Activated CD8-positive, alpha-beta T cell treated with anti-CD3 and anti-CD28 coated beads for 36 hours (primary cell): ENCODE measurements at regions not wholly inside any gene's neighbourhood (a gene's known extent, or its start where the extent isn't known, plus 50 kb on each side); places are given as distances from the start of the nearest gene placed in this dataset.

Experiments
- ATAC-seq: fragments of 200-7000 bp; cut with Tn5 transposase; one replicate; pipeline ENCODE4 v1.10.0; 2021; ENCODE audit warnings: mild to moderate bottlenecking, moderate library complexity
- CTCF ChIA-PET: fragments of 350-600 bp; sonication (Branson Sonifier 250); formaldehyde crosslinking; loops from one replicate; lab custom pipeline; 2021; ENCODE audit warnings: antibody characterized with exemption; lab: Charles Lee
- POLR2A ChIA-PET: fragments of 350-600 bp; sonication (Branson Sonifier 250); formaldehyde crosslinking; loops from one replicate; lab custom pipeline; 2021; ENCODE audit warnings: antibody characterized with exemption; lab: Charles Lee
- DNase-seq: peaks from one replicate; pipeline ENCODE4 v3.0.0-alpha.2; 2020
- H3K27ac Mint-ChIP-seq: one replicate; pipeline ENCODE4 v1.8.0; 2021; ENCODE audit warnings: mild to moderate bottlenecking, mixed read lengths
- H3K27me3 Mint-ChIP-seq: one replicate; pipeline ENCODE4 v1.8.0; 2021; ENCODE audit warnings: mixed read lengths
- H3K36me3 Mint-ChIP-seq: one replicate; pipeline ENCODE4 v1.8.0; 2021; ENCODE audit warnings: low read depth, mixed read lengths
- H3K4me1 Mint-ChIP-seq: one replicate; pipeline ENCODE4 v1.8.0; 2021; ENCODE audit warnings: low read depth, mixed read lengths
- H3K4me3 Mint-ChIP-seq: one replicate; pipeline ENCODE4 v1.8.0; 2021; ENCODE audit warnings: mild to moderate bottlenecking, moderate library complexity, mixed read lengths
- H3K9me3 Mint-ChIP-seq: one replicate; pipeline ENCODE4 v1.8.0; 2021; ENCODE audit warnings: mixed read lengths
- intact Hi-C: fragments of 100-400 bp; cut with micrococcal nuclease; formaldehyde crosslinking; loops from one replicate; pipeline ENCODE4 v1.10.0; 2022
- TF ChIP-seq, protein P1 (sequence below): fragments of 200-600 bp; IDR thresholded peaks from one replicate; pipeline ENCODE4 v1.8.0; 2022; ENCODE audit warnings: antibody characterized with exemption, mild to moderate bottlenecking

DNA sequence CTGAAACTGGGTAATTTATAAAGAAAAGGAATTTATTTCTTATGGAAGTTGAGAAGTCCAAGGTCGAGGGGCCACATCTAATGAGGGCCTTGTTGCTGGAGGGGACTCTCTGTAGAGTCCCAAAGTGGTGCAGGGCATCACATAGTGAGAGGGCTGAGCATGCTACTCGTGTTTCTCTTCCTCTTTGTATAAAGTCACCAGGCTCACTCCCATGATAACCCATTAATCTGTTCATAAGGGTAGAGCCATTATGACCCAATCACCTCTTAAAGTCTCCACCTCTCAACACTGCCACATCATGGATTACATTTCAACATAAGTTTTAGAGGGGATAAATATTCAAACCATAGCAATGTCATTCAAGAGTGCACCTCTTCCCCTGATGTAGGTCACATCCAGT, 79.1 kb upstream of the ATP2B1 start:
- H3K9me3 Mint-ChIP-seq = peaks cover 15% of the 10 kb centered on the region
- H3K4me1 Mint-ChIP-seq = peaks cover 2% of the 10 kb centered on the region
- no peak overlapping the region for H3K4me3 Mint-ChIP-seq
- CTCF ChIA-PET = no interaction called here
- TF ChIP-seq, protein P1, sequence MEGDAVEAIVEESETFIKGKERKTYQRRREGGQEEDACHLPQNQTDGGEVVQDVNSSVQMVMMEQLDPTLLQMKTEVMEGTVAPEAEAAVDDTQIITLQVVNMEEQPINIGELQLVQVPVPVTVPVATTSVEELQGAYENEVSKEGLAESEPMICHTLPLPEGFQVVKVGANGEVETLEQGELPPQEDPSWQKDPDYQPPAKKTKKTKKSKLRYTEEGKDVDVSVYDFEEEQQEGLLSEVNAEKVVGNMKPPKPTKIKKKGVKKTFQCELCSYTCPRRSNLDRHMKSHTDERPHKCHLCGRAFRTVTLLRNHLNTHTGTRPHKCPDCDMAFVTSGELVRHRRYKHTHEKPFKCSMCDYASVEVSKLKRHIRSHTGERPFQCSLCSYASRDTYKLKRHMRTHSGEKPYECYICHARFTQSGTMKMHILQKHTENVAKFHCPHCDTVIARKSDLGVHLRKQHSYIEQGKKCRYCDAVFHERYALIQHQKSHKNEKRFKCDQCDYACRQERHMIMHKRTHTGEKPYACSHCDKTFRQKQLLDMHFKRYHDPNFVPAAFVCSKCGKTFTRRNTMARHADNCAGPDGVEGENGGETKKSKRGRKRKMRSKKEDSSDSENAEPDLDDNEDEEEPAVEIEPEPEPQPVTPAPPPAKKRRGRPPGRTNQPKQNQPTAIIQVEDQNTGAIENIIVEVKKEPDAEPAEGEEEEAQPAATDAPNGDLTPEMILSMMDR = no peak
- H3K27me3 Mint-ChIP-seq = no peaks in the 10 kb centered on the region
- no peak overlapping the region for H3K27ac Mint-ChIP-seq
- peaks cover 6% of the 10 kb centered on the region for H3K36me3 Mint-ChIP-seq
- intact Hi-C loops = no loop called here
- no peak for ATAC-seq
- DNase-seq = no peak
- POLR2A ChIA-PET = no interaction called here

DNA sequence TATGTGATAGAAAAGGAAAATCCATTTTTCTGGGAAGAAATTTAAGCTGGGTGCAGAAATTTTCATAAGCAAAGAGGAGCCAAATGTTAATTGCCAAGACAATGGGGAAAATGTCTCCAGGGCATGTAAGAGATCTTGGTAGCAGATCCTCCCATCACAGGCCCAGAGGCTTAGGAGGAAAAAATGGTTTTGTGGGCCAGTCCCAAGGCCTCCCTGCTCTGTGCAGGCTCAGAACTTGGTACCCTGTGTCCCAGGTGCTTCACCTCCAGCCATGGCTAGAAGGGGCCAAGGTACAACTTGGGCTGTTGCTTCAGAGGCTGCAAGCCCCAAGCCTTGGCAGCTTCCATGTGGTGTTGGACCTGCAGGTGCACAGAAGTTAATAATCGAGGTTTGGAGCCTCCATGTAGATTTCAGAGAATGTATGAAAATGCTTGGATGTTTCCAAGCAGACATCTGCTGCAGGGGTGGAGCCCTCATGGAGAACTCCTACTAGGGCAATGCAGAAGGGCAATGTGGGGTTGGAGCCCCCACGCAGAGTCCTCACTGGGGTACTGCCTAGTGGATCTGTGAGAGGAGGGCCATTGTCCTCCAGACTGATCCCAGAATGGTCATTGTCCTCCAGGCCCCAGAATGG, 77.7 kb upstream of the ATP2B1 start:
- CTCF ChIA-PET = no interaction called here
- Mint-ChIP-seq H3K27ac (no peak overlapping the region), H3K4me3 (no peak overlapping the region), H3K36me3 (peaks cover 6% of the 10 kb centered on the region), H3K27me3 (no peaks in the 10 kb centered on the region), H3K4me1 (peaks cover 2% of the 10 kb centered on the region), H3K9me3 (peaks cover 15% of the 10 kb centered on the region)
- POLR2A ChIA-PET = no interaction called here
- TF ChIP-seq, protein P1 = no peak
- intact Hi-C loops = no loop called here
- no peak for DNase-seq
- no peak for ATAC-seq

DNA sequence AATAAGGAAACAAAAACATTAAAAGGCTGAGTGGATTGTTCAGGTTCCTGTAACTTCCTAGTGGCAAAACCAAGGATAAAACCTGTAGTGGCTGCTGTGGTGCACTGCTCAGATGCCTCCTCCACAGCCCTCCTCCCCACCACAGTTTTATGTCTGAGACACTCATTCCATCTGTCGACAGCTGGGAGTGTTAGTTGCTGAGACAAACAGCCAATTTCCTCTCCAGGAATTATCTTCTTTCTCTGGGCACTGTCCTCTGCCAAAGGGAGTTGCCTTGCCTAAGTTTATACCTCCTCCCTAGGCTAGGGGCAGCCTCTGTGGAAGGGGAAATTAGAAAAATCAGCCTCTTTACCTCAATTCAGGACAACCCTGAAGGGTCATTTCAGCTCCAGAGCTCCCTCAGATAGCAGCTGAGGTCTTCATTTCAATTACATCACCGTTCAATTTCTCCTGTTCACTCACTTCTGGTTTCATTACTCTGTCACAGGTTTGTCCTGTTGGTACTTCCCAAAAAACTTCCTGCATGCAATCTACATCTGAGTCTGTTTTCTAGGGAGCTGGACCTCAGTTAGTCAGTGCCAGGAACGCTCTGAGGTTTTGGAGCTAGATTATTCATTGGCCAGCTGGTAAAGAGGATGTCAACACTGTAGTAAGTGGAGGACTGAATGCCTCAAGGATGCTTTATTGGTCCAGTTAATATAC, 74.9 kb upstream of the ATP2B1 start:
- intact Hi-C loops = no loop called here
- Mint-ChIP-seq H3K27ac (no peak overlapping the region), H3K4me3 (no peak overlapping the region), H3K27me3 (no peaks in the 10 kb centered on the region), H3K4me1 (no peaks in the 10 kb centered on the region), H3K36me3 (peaks cover 6% of the 10 kb centered on the region), H3K9me3 (peaks cover 12% of the 10 kb centered on the region)
- ChIA-PET CTCF (interaction anchor here (1.6 kb wide), 2 partner anchors 12 to 17 kb away, joined by 5 to 6 read pairs; no protein-coding TSS in a partner anchor), POLR2A (interaction anchor here (0.5 to 0.6 kb wide), 2 partner anchors 25 to 294 kb away, joined by 3 read pairs; no protein-coding TSS in a partner anchor)
- TF ChIP-seq, protein P1 = no peak
- no peak for DNase-seq
- no peak for ATAC-seq

DNA sequence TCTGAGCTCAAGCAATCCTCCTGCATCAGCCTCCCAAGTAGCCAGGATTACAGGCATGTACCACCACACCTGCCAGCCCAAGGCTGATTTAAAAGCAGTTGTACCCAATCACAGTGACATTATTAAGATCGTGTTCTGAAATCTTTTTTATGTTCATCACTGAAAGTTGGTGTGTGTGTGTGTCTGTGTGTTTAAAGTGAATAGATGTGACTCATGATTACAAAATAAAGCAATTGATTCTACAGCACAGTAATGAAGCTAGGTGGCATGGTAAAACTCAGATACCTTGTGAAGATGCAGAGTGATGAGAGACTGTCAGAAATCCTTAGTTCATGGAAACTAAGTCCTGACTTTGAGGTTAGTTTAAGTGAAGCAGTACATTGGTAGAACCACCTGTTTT, 74.2 kb upstream of the ATP2B1 start:
- Mint-ChIP-seq H3K36me3 (peaks cover 6% of the 10 kb centered on the region), H3K4me3 (no peak overlapping the region), H3K4me1 (no peaks in the 10 kb centered on the region), H3K9me3 (peaks cover 12% of the 10 kb centered on the region), H3K27me3 (no peaks in the 10 kb centered on the region), H3K27ac (no peak overlapping the region)
- POLR2A ChIA-PET = no interaction called here
- intact Hi-C loops = no loop called here
- TF ChIP-seq, protein P1 = no peak
- CTCF ChIA-PET = interaction anchor here (1.6 kb wide), 2 partner anchors 11 to 17 kb away, joined by 5 to 6 read pairs; no protein-coding TSS in a partner anchor
- DNase-seq = no peak
- no peak for ATAC-seq
